ENCODE measurements at regions not wholly inside any gene's neighbourhood (a gene's known extent, or its start where the extent isn't known, plus 50 kb on each side); places are given as distances from the start of the nearest gene placed in this dataset.

DNA sequence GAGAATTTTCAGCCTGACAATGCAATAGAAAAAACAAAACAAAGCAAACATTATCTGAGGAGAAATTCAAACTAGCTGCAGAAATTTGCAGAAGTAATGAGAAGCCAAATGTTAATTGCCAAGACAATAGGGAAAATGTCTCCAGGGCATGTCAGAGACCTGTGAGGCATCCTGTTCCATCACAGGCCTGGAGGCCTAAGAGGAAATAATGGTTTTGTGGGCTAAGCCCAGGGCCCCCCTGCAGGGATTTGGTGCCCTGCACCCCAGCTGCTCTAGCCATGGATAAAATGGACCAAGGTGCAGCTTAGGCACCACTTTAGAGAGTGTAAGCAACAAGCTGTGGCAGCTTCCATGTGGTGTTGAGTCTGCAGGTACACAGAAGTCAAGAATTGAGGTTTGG, 401.2 kb upstream of the NECTIN3 start:
- TF ChIP-seq, protein P1, sequence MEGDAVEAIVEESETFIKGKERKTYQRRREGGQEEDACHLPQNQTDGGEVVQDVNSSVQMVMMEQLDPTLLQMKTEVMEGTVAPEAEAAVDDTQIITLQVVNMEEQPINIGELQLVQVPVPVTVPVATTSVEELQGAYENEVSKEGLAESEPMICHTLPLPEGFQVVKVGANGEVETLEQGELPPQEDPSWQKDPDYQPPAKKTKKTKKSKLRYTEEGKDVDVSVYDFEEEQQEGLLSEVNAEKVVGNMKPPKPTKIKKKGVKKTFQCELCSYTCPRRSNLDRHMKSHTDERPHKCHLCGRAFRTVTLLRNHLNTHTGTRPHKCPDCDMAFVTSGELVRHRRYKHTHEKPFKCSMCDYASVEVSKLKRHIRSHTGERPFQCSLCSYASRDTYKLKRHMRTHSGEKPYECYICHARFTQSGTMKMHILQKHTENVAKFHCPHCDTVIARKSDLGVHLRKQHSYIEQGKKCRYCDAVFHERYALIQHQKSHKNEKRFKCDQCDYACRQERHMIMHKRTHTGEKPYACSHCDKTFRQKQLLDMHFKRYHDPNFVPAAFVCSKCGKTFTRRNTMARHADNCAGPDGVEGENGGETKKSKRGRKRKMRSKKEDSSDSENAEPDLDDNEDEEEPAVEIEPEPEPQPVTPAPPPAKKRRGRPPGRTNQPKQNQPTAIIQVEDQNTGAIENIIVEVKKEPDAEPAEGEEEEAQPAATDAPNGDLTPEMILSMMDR (IDR thresholded peaks at IDR 0.05; ENCODE audit: poor library complexity): no peak
- no peak for TF ChIP-seq EZH2 (IDR thresholded peaks at IDR 0.05; ENCODE audit: borderline replicate concordance)
